H1 (cell line): ENCODE measurements at regions not wholly inside any gene's neighbourhood (a gene's known extent, or its start where the extent isn't known, plus 50 kb on each side); places are given as distances from the start of the nearest gene placed in this dataset.

Experiments
- SIN3A ChIP-seq, 2 experiments: IDR thresholded peaks in 1 of 2; conservative IDR thresholded peaks in 1 of 2; 2 replicates each; pipeline ENCODE4 v1.6.1; 2011 to 2012; ENCODE audit warnings: low read length in 2 of 2, improper control_type of control experiment in 1 of 2, low read depth in 1 of 2, mild to moderate bottlenecking in 1 of 2
- ZNF274 ChIP-seq: IDR thresholded peaks from 2 replicates; pipeline ENCODE4 v1.7.0; 2012; ENCODE audit warnings: low read length, borderline replicate concordance; ENCODE audit errors: extremely low read depth

GRCh38 chr4:157779081-157779480 is 393.7 kb downstream of the GASK1B start (continued):
- TF ChIP-seq ZNF274 (no peak), SIN3A (conservative IDR thresholded peaks at IDR 0.05 in 1 of 2, IDR thresholded peaks at IDR 0.05 in 1 of 2; ENCODE audit: low read depth in 1 of 2, low read length in 2 of 2) (no peak)
